ENCODE measurements at regions not wholly inside any gene's neighbourhood (a gene's known extent, or its start where the extent isn't known, plus 50 kb on each side); places are given as distances from the start of the nearest gene placed in this dataset.

- DNase-seq: no peak
Measured at GRCh38 chr10:78921895-78922294, 146.9 kb upstream of the ZMIZ1 start.

GRCh38 chr10:78923647-78924318, 145.0 kb upstream of the ZMIZ1 start:
- DNase-seq: no peak

DNA sequence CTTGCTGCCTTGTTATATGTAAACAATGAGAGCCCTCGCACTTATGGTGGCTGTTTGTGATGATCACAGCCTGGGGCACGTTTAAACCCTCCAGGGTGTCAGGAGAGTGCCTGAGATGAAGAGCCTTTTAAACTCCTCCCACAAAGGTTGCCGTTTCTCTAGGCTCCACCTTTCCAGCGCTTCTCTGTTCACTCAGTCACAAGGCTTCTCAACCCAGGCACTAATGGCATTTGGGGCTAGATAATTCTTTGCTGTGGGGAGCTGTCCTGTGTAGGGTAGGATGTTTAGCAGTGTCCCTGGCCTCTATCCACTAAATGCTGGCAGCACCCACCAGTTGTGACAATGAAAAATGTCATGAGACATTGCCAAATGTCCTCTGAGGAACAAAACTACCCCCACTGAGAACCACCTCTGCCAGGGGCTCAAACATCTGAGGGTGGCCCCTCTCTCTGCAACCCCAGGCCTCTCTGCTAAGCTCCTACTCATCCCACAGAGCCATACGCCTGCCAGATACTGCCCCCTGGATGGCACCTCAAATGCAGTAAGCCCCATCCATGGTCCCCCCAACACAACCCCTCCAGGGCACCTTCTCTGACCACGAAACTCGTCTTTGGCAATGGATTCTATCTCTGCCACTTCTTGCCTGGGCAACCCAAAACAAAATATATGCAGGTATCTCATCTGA, 144.3 kb upstream of the ZMIZ1 start:
- no peak for DNase-seq

DNA sequence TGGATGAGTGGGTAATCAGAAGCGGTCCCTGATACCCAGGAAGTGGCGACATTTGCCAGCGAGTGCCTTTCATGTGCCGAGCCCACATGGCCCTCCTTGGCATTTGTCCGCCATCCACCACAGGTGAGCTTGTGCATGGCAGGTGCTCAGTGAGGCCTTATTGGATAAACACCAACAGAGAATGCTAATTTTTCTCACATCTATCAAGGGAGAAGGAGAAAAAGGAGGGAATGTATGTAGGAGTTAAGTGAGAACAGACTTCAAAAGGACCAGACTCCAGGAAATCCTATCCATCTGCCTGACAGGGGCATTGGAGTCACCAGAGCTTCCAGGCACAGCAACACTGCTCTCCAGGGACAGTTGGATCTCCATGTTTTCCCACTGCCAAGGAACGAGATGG, 143.5 kb upstream of the ZMIZ1 start:
- DNase-seq: no peak

GRCh38 chr10:78925800-78926319, 142.9 kb upstream of the ZMIZ1 start:
- no peak for DNase-seq

GRCh38 chr10:78927257-78927995, 141.3 kb upstream of the ZMIZ1 start:
- DNase-seq: no peak

GRCh38 chr10:78928330-78928729, 140.4 kb upstream of the ZMIZ1 start:
- DNase-seq: no peak

DNA sequence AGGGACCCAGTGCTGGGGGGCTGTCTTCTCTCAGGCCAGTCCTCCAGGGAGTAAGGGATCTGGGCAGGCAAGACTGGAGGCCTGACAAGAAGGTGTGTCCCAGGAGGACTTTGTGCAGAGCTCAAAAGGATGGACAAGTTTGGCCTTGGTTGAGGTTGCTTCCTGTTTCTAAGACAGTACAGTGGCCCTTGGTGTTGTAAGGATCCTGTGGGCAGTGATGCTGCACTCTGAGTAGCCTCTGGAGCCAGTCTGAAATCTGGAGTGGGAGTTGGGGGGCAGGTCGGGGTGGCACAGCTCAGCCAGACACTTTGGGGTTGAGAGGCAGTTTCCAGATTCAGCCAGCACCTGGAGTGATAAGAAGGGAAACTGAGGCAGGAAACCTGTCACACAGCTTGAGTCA, 139.2 kb upstream of the ZMIZ1 start:
- no peak for DNase-seq

GRCh38 chr10:78931321-78932053, 137.3 kb upstream of the ZMIZ1 start:
- no peak for DNase-seq

DNA sequence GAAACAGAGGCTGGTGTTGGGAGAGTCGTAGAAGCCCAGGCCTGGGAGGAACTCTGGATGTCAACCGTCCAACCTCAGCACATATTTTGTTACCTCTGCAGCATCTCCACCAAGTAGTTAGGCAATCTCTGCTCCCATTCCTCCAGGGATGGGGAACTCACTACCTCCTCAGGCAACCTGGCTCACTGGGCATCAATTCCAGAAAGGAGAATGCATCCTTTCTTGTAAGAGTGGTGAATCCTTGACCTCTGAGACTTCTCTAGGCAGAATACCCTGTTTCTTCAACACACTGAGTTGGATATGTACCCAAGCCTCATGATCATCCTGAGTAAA, 136.7 kb upstream of the ZMIZ1 start:
- no peak for DNase-seq

DNA sequence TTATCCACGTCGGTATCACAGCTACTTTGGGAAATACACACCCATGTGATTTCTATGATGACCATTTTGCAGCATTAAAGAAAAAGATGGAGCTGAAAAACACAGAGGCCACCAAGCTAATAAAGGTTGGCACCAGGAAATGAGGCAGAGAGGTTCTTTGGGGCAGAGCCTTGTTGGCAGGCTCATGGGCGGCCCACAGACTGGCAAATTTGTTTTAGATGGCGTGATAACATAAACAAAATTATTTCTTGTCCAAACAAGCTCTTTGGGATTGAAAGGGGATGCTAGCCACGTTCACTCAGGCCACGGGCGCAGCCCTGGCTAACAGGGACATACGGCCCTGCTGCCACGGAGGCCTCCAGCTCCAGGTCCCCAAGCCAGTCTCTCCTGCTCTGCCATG, 135.9 kb upstream of the ZMIZ1 start:
- DNase-seq: no peak

DNA sequence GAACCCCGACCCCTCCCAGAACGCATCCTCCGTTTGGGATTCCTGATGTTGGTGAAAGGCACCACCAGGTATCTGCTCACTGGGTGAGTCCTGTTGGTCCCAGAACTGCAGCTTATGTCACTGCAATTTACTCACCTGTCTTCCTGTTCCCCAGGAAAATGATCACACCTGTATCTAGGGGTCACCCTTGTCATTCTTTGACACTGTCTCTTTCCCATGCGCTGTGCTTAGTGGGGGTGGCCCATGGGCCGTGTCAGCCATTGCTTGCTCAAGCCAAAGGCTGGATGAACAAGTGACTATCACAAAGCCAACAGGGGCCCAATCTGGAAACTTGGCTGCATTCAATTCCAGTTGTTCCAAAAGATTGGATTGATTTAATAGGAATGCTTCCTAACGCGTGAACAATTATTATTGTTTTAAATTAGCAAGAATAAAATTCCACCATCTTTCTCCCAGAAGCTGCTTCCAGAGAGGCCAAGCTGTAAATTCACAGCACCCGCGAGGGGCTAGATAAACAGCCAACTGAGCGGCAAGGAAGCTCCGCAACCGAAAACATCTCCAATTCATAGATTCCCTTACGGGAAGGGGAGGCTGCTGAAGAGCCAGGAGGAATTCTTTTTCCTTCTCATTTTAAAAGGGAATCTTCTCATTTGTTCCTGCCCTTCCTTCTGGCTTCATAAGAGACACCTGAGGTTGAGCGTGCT, 134.8 kb upstream of the ZMIZ1 start:
- no peak for DNase-seq

DNA sequence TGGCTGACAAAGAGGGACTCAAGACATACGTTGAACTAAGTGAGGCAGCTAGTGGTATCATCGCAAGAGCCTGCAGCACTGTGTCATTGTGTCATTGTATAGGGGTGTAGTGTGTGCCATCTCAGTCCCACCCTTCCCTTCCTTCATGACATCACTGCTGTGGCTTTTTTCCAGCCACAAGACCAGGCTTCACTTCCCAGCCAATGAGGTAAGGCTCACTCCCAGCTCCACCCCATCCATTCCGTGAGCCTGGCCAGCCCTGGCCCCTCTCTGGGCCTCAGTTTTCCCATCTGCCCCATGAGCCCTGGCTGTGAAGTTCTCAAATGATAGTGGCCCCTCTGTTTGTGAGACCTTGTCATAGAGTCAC, 134.3 kb upstream of the ZMIZ1 start:
- no peak for DNase-seq

- DNase-seq: no peak
Measured at GRCh38 chr10:78934994-78935602, 133.7 kb upstream of the ZMIZ1 start.

GRCh38 chr10:78935697-78936407, 132.9 kb upstream of the ZMIZ1 start:
- no peak for DNase-seq

- DNase-seq: no peak
Measured at GRCh38 chr10:78936412-78937342, 132.1 kb upstream of the ZMIZ1 start.

- DNase-seq: no peak
Measured at GRCh38 chr10:78937393-78937792, 131.4 kb upstream of the ZMIZ1 start.

GRCh38 chr10:78937800-78938694, 130.7 kb upstream of the ZMIZ1 start:
- DNase-seq: no peak
